H54 (cell line): ENCODE measurements at regions not wholly inside any gene's neighbourhood (a gene's known extent, or its start where the extent isn't known, plus 50 kb on each side); places are given as distances from the start of the nearest gene placed in this dataset.

ENCODE experiments used
- DNase-seq: peaks from one replicate; pipeline ENCODE4 v3.0.0; 2011; ENCODE audit warnings: low spot score, mixed read lengths; ENCODE audit not compliant: insufficient read length
- FAIRE-seq: peaks from 3 replicates; lab custom pipeline; 2011; peaks lifted over from hg19 to GRCh38; lab: Jason Lieb, UNC
- POLR2A ChIP-seq: IDR thresholded peaks from 2 replicates; pipeline ENCODE4 v1.6.1; 2011; ENCODE audit warnings: low read depth, mild to moderate bottlenecking, low read length

- DNase-seq (no peak), FAIRE-seq (no peak)
- no peak for TF ChIP-seq POLR2A
Observed at GRCh38 chr13:59487883-59488282, 675.8 kb downstream of the DIAPH3 start.

GRCh38 chr13:59488436-59488835 is 675.3 kb downstream of the DIAPH3 start:
- TF ChIP-seq POLR2A = no peak
- DNase-seq (no peak), FAIRE-seq (no peak)

GRCh38 chr13:59490651-59491050 is 673.1 kb downstream of the DIAPH3 start:
- TF ChIP-seq POLR2A = no peak
- no peak for DNase-seq
- FAIRE-seq = no peak

- DNase-seq = no peak
- no peak for FAIRE-seq
- no peak for TF ChIP-seq POLR2A
Observed at GRCh38 chr13:59492030-59492636, 671.6 kb downstream of the DIAPH3 start.

- TF ChIP-seq POLR2A = no peak
- DNase-seq (no peak), FAIRE-seq (no peak)
Observed at GRCh38 chr13:59493436-59493965, 670.2 kb downstream of the DIAPH3 start.

GRCh38 chr13:59494151-59494550 is 669.6 kb downstream of the DIAPH3 start:
- no peak for DNase-seq
- FAIRE-seq = no peak
- no peak for TF ChIP-seq POLR2A

- DNase-seq = no peak
- TF ChIP-seq POLR2A = no peak
- no peak for FAIRE-seq
Observed at GRCh38 chr13:59494560-59494970, 669.2 kb downstream of the DIAPH3 start.

- no peak for DNase-seq
- TF ChIP-seq POLR2A = no peak
- FAIRE-seq = no peak
Observed at GRCh38 chr13:59495299-59495698, 668.4 kb downstream of the DIAPH3 start.

GRCh38 chr13:59495936-59496512 is 667.7 kb downstream of the DIAPH3 start:
- DNase-seq (no peak), FAIRE-seq (no peak)
- TF ChIP-seq POLR2A = no peak

- FAIRE-seq (no peak), DNase-seq (no peak)
- TF ChIP-seq POLR2A = no peak
Observed at GRCh38 chr13:59497621-59498247, 666.0 kb downstream of the DIAPH3 start.

- no peak for TF ChIP-seq POLR2A
- FAIRE-seq (no peak), DNase-seq (no peak)
Observed at GRCh38 chr13:59501004-59501403, 662.7 kb downstream of the DIAPH3 start.

- DNase-seq (no peak), FAIRE-seq (no peak)
- TF ChIP-seq POLR2A = no peak
Observed at GRCh38 chr13:59504407-59504806, 659.3 kb downstream of the DIAPH3 start.

GRCh38 chr13:59510386-59510785 is 653.3 kb downstream of the DIAPH3 start:
- no peak for TF ChIP-seq POLR2A
- DNase-seq = no peak
- no peak for FAIRE-seq

- no peak for TF ChIP-seq POLR2A
- FAIRE-seq (no peak), DNase-seq (no peak)
Observed at GRCh38 chr13:59513686-59514085, 650.0 kb downstream of the DIAPH3 start.
